Mesodermal cell (in vitro differentiated cells): ENCODE measurements at regions not wholly inside any gene's neighbourhood (a gene's known extent, or its start where the extent isn't known, plus 50 kb on each side); places are given as distances from the start of the nearest gene placed in this dataset.
A peak's percentile ranks its signal among the peaks of the same experiment; 100 is the strongest.

Source experiments
- H3K27ac ChIP-seq: 2 replicates; pipeline ENCODE4 v1.7.0; 2013; ENCODE audit warnings: mild to moderate bottlenecking, low read depth, low read length, moderate library complexity; ENCODE audit not compliant: severe bottlenecking
- H3K36me3 ChIP-seq: 2 replicates; pipeline ENCODE4 v1.7.1; 2013; ENCODE audit warnings: mild to moderate bottlenecking, low read length, moderate library complexity; ENCODE audit not compliant: control insufficient read depth, insufficient read depth
- H3K4me1 ChIP-seq: one replicate; pipeline ENCODE4 v1.7.1; 2013; ENCODE audit warnings: mild to moderate bottlenecking, low read length; ENCODE audit not compliant: insufficient read depth, control insufficient read depth, poor library complexity, severe bottlenecking
- H3K4me3 ChIP-seq: 2 replicates; pipeline ENCODE4 v1.7.0; 2013; ENCODE audit warnings: low read length, control low read depth, mild to moderate bottlenecking; ENCODE audit not compliant: insufficient read depth, poor library complexity, severe bottlenecking; ENCODE audit errors: extremely low read depth
- H3K9me3 ChIP-seq: 2 replicates; pipeline ENCODE4 v1.7.1; 2013; ENCODE audit warnings: mild to moderate bottlenecking, low read length, moderate library complexity; ENCODE audit not compliant: control insufficient read depth
- WGBS, 2 experiments: methylation state at CpG; one replicate each; pipeline ENCODE4 v1.1.5; 2013; ENCODE audit warnings: missing lambda C conversion rate in 2 of 2; ENCODE audit not compliant: insufficient coverage in 2 of 2; 5-methylcytosine and 5-hydroxymethylcytosine counted together

DNA sequence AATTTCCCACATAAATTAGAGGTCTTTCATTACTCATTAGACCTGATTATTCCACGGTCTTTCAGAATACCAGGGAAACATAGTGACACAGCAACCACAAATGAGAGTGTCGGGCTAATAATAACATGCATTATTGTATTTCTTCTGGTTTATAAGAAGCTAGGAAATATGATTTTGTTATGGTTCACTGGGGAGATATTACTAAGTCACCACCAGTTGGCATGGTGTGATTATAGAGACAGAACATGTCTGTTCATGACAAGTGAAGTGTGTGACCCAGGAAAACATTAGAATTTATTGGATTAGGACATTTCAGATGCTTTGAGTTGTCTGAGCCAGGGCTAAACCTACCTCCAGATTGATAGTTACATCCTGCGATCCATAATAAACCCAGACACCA, 494.4 kb downstream of the FBXO15 start:
- Histone ChIP-seq H3K4me1 (no peaks in the 10 kb centered on the region), H3K9me3 (no peaks in the 10 kb centered on the region), H3K27ac (no peak overlapping the region), H3K36me3 (no peaks in the 10 kb centered on the region), H3K4me3 (no peak overlapping the region)
- 79% methylated on average over 2 of the region's 3 CpGs; no CpG with 5 or more reads in 1 of the 2 experiments for WGBS, 2 experiments

DNA sequence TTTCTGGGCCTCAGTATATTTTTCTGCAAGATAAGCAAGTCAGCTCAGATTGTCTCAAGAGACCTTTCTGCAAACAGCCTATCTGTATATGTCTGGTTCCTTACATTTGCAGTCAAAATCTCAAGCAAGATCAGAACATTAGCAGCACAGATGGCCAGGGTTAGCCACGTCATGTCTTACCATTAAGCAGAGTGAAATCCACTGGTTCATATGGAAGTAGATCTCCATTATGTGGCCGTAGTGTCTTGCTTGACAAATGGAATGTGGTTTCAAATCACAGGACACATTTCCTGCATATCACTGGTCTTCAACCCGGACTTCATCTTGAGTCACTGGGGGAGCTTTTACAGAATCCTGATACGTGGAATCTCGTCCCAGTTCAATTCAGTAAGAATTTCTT, 500.2 kb downstream of the FBXO15 start:
- 90 to 92% methylated on average over 3 of the region's 5 CpGs for WGBS, 2 experiments
- Histone ChIP-seq H3K4me3 (no peak overlapping the region), H3K4me1 (peaks cover 3% of the 10 kb centered on the region), H3K36me3 (no peaks in the 10 kb centered on the region), H3K27ac (no peak overlapping the region), H3K9me3 (no peaks in the 10 kb centered on the region)

DNA sequence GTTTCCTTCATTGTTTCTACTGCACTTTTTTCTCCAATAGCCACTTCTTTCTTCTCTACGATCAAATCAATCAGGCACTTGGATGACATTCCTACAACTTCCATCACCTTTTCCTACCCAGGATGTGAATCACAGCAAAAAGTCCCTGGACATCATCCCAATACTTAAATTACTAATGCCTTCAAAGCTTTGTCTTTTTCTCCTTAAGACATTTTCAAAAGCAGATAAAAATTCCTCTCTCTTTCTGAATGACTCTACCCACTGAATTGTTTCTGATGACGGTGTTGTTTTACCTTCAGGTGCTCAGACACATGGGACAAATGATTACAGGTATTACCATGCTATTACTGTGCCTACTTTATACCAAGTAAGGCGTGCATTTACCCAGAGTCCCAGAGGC, 500.9 kb downstream of the FBXO15 start:
- 56 to 64% methylated on average over 1 to 2 of the region's 3 CpGs for WGBS, 2 experiments

DNA sequence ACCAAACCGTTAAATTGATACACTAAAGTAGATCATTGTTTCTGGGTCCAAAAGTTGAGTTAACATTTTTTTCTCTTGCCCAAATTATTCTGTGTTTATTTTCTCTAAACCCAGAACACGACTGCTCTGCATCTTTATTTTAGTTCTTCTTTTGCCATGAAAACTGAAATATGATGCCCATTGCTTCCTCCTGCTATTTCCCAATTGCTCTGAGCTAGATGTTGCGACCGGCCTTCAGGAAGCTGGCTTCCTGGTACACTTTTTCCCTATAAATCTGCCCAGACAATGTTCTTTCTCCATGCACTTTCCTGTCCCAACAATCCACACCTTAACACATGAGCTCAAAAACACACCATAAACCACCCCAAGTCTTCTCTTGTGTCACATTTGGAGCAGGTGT, 501.4 kb downstream of the FBXO15 start:
- peaks cover 3% of the 10 kb centered on the region for H3K4me1 ChIP-seq
- no peaks in the 10 kb centered on the region for H3K36me3 ChIP-seq
- no peaks in the 10 kb centered on the region for H3K9me3 ChIP-seq
- no peak overlapping the region for H3K4me3 ChIP-seq
- no peak overlapping the region for H3K27ac ChIP-seq
- 68 to 87% methylated on average over 3 to 4 of the region's 4 CpGs for whole genome bisulfite sequencing, 2 experiments

More for the DNA sequence above, 500.9 kb downstream of the FBXO15 start:
- Histone ChIP-seq H3K4me1 (peaks cover 3% of the 10 kb centered on the region), H3K9me3 (no peaks in the 10 kb centered on the region), H3K4me3 (no peak overlapping the region), H3K36me3 (no peaks in the 10 kb centered on the region), H3K27ac (no peak overlapping the region)

DNA sequence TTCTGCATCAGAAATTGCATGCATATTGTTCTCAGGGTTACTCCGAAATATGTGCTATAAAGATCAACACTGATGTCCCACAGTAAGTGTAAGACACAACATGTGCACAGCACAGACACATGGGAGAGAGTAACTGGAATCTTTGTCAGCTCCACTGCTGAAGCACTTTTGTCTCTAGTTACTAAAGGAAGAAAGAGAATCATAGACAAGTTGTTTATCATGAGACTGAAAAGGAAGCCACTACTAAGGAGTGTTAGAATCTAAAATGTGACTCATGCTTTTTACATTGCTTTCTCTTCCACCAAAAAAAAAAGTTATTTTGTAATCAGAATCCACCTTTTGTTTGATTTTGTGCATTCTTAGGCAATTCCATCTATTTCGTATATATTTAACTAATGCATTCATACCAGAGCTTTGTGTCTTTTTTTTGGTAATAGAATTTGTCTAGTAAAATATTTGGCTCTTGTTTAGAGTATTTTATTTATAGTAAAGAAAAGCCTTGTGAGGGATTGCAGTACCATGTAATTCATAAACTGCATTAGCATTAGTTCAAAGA, 502.4 kb downstream of the FBXO15 start:
- Histone ChIP-seq H3K36me3 (no peaks in the 10 kb centered on the region), H3K9me3 (no peaks in the 10 kb centered on the region), H3K4me1 (peaks cover 3% of the 10 kb centered on the region), H3K4me3 (no peak overlapping the region), H3K27ac (peak overlapping the region; percentile 6)
- 78% methylated on average over 1 of the region's 2 CpGs; no CpG with 5 or more reads in 1 of the 2 experiments for WGBS, 2 experiments

DNA sequence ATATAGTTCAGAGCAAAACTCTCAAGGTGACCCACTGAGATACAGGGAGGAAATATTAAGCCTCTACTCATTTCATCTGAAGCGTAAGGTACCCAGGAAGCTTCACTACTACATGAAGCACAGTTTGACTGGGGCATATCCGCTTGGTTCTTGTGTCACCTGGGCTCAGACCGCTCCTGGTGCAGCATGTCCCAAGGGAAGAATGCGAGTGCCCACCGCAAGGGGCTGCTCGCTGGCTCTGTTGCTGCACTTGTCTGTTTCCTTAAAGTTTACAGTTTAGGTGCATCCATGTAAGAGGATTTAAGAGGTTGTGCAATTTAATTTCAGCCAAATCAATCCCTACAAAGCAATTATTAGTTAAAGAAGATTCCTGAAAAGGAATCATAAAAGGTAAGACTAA, 507.8 kb downstream of the FBXO15 start:
- 92 to 97% methylated on average over 4 to 5 of the region's 6 CpGs for WGBS, 2 experiments
- peaks cover 14% of the 10 kb centered on the region for H3K4me1 ChIP-seq
- H3K27ac ChIP-seq = no peak overlapping the region
- H3K9me3 ChIP-seq = no peaks in the 10 kb centered on the region
- H3K4me3 ChIP-seq = no peak overlapping the region
- H3K36me3 ChIP-seq = no peaks in the 10 kb centered on the region

DNA sequence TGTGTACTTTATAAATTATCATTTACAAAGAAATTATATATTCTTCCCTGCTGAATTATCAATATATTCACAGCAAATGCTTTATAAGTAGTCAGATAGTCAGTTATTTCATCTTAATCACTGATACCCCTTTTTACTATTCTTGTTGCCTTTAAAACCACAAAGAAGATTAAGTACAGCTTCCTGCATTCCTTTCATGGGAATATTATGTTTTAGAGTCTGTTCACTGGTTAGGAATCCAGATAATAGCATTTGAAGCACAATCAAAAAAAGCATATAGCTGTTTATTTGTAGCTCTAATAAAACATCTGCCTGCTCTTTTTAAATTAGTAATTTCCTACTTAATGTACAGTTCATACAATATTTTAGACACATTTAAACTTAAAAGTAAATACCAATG, 508.9 kb downstream of the FBXO15 start:
- Histone ChIP-seq H3K27ac (no peak overlapping the region), H3K36me3 (no peaks in the 10 kb centered on the region), H3K9me3 (no peaks in the 10 kb centered on the region), H3K4me3 (no peak overlapping the region), H3K4me1 (peaks cover 14% of the 10 kb centered on the region)

DNA sequence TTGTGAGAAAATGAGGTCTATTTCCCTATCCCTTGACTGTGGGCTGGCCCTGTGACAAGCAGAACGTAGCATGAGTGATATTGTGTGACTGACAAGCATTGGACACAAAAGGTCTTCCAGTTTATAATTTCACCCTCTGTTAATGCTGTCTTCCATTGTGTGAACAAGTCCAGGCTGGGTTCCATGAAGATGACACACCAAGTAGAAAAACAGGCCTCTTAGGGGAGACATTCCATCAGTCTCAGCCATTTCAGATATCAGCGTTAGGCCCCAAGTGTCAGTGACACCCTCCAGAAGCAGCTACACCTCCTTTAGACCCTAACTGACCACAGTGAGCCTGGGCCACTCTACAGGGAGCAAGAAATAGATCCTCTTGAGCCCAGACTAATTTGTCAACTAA, 511.3 kb downstream of the FBXO15 start:
- H3K27ac ChIP-seq = peak overlapping the region; percentile 58

DNA sequence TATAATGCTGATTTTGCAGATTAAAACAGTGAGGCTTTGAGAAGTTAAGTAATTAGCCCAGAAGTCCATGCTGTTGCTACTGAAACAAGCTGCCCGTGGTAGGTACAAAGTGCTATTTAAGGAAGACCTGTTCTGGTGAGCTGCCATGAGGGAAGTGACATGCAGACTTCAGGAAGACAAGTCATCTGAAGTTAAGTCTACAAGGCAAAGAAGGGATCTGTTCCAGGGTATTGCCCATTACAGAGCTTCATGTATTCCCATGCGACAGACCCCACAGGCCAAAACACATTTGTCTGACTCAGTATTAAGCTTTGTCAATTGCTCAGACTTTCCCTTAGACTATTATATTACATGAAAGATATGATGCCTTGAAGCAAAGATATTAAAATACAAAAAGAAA, 520.8 kb downstream of the FBXO15 start:
- no peak overlapping the region for H3K27ac ChIP-seq
- no peak overlapping the region for H3K4me3 ChIP-seq
- no peaks in the 10 kb centered on the region for H3K36me3 ChIP-seq
- WGBS, 2 experiments = 80 to 90% methylated on average over 1 of the region's 2 CpGs
- H3K4me1 ChIP-seq = no peaks in the 10 kb centered on the region
- no peaks in the 10 kb centered on the region for H3K9me3 ChIP-seq

More for the DNA sequence above, 511.3 kb downstream of the FBXO15 start:
- Histone ChIP-seq H3K4me3 (no peak overlapping the region), H3K4me1 (peaks cover 14% of the 10 kb centered on the region), H3K9me3 (no peaks in the 10 kb centered on the region), H3K36me3 (no peaks in the 10 kb centered on the region)
- 60 to 90% methylated on average over 1 to 2 of the region's 2 CpGs for WGBS, 2 experiments

DNA sequence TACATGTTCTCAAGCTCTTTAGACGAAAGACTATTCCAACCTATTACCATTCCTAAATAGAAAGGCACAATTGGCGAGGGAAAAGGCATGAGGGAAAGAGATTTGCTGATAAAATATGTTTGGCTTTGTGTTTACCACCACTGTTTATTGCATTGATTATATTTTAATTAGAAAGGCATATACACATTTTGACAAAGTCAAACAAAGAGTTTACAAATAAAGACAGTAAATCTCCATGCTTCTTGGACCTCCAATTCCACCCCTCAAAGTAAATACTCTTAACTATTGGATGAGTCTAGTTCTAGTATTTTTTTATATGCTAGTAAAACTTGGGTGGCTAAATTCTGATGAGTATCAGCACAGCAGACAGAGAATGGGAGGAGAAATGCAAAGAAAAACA, 521.4 kb downstream of the FBXO15 start:
- no peak overlapping the region for H3K4me3 ChIP-seq
- no peaks in the 10 kb centered on the region for H3K36me3 ChIP-seq
- WGBS, 2 experiments = no CpG with 5 or more reads among the region's 2 CpGs
- no peak overlapping the region for H3K27ac ChIP-seq
- H3K9me3 ChIP-seq = no peaks in the 10 kb centered on the region
- no peaks in the 10 kb centered on the region for H3K4me1 ChIP-seq

DNA sequence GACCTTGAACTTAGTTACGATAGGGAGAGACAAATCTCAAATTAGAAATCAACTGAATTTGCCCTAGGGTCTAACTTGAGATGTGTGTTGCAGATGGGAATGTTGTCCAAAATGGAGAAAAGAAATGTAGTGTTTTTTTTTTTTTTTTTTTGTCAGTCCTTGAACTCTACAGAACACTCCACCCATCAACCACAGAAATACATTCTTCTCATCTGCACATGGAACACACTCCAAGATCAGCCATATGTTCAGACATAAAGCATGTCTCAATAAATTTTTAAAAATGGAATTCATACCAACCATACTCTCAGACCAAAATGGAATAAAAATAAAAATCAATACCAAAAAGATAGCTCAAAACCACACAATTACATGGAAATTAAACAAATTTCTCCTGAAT, 526.5 kb downstream of the FBXO15 start:
- H3K27ac ChIP-seq = no peak overlapping the region
- H3K36me3 ChIP-seq = no peaks in the 10 kb centered on the region
- H3K4me3 ChIP-seq = no peak overlapping the region
- no peaks in the 10 kb centered on the region for H3K4me1 ChIP-seq
- 83 to 100% methylated on average over 1 of the region's 1 CpG for WGBS, 2 experiments
- no peaks in the 10 kb centered on the region for H3K9me3 ChIP-seq
